ENCODE measurements at regions not wholly inside any gene's neighbourhood (a gene's known extent, or its start where the extent isn't known, plus 50 kb on each side); places are given as distances from the start of the nearest gene placed in this dataset.

- no peak for TF ChIP-seq ATF2 (IDR thresholded peaks at IDR 0.05; ENCODE audit: low read length)
- no peak for TF ChIP-seq ASH2L (IDR thresholded peaks at IDR 0.05; ENCODE audit: low read length)
- TF ChIP-seq POLR2A (IDR thresholded peaks at IDR 0.05; ENCODE audit: control extremely low read depth in 1 of 2, low read depth in 2 of 2, low read length in 2 of 2): no peak
- TF ChIP-seq POU5F1 (IDR thresholded peaks at IDR 0.05; ENCODE audit: low read depth, low read length): no peak
- TF ChIP-seq ATF3 (IDR thresholded peaks at IDR 0.05; ENCODE audit: insufficient read depth, low read depth, low read length): no peak
- no peak for TF ChIP-seq TCF12 (IDR thresholded peaks at IDR 0.05; ENCODE audit: low read depth, low read length)
- TF ChIP-seq FOSL1 (IDR thresholded peaks at IDR 0.05; ENCODE audit: insufficient read depth, low read depth, low read length): no peak
- TF ChIP-seq KDM5A (IDR thresholded peaks at IDR 0.05; ENCODE audit: low read length): no peak
Observed at GRCh38 chr20:58597249-58597891, 53.7 kb upstream of the STX16 start (continued).

Data from H1 (cell line).